Lower leg skin (tissue), 4 donors: ENCODE measurements at regions not wholly inside any gene's neighbourhood (a gene's known extent, or its start where the extent isn't known, plus 50 kb on each side); places are given as distances from the start of the nearest gene placed in this dataset.

Source experiments
- DNase-seq, 2 donors: peaks; one replicate each; pipeline ENCODE4 v3.0.0-alpha.2; 2019; ENCODE audit warnings: low spot score in 2 of 2
- H3K4me3 ChIP-seq: fragments of 200-600 bp; sonication (generic); 2 replicates; pipeline ENCODE4 v1.5.1; 2017; ENCODE audit warnings: mild to moderate bottlenecking, low read depth; ENCODE audit not compliant: poor library complexity, severe bottlenecking
- CTCF ChIP-seq, 3 donors: fragments of 450-650 bp; IDR thresholded peaks; one replicate each; pipeline ENCODE4 v1.5.1; 2016; ENCODE audit warnings: antibody characterized with exemption in 3 of 3, mild to moderate bottlenecking in 3 of 3, moderate library complexity in 2 of 3
- POLR2A ChIP-seq, 2 donors: fragments of 450-650 bp; IDR thresholded peaks; one replicate each; pipeline ENCODE4 v1.6.1; 2016 to 2017; ENCODE audit warnings: antibody characterized with exemption in 2 of 2, mild to moderate bottlenecking in 1 of 2, moderate library complexity in 1 of 2
- WGBS, 2 donors: methylation state at CpG; one replicate each; pipeline ENCODE4 v1.1.5; 2018; 5-methylcytosine and 5-hydroxymethylcytosine counted together
- intact Hi-C: fragments of 100-400 bp; cut with DNase I; formaldehyde crosslinking; loops from one replicate; pipeline ENCODE4 v1.15.0; 2023; ENCODE audit warnings: low total_unique reads

- no peak for DNase-seq
- TF ChIP-seq CTCF (IDR thresholded peaks at IDR 0.05) (no peak), POLR2A (IDR thresholded peaks at IDR 0.05) (no peak)
- intact Hi-C loops = no loop called here
- no peak overlapping the region for H3K4me3 ChIP-seq
- whole genome bisulfite sequencing, 2 donors = 83 to 86% methylated on average over 3 of the region's 3 CpGs
Observed at GRCh38 chr4:62410371-62411003, 1210.4 kb downstream of the ADGRL3 start.

- TF ChIP-seq POLR2A (IDR thresholded peaks at IDR 0.05) (no peak), CTCF (IDR thresholded peaks at IDR 0.05) (no peak)
- H3K4me3 ChIP-seq = no peak overlapping the region
- intact Hi-C loops = no loop called here
- DNase-seq = no peak
Observed at GRCh38 chr4:62408454-62408853, 1208.3 kb downstream of the ADGRL3 start.

- intact Hi-C loops = no loop called here
- WGBS, 2 donors = 82 to 97% methylated on average over 1 of the region's 1 CpG
- no peak overlapping the region for H3K4me3 ChIP-seq
- no peak for DNase-seq
- TF ChIP-seq CTCF (IDR thresholded peaks at IDR 0.05) (no peak), POLR2A (IDR thresholded peaks at IDR 0.05) (no peak)
Observed at GRCh38 chr4:62407534-62407933, 1207.4 kb downstream of the ADGRL3 start.

- no peak overlapping the region for H3K4me3 ChIP-seq
- TF ChIP-seq CTCF (IDR thresholded peaks at IDR 0.05) = no peak
- TF ChIP-seq POLR2A (IDR thresholded peaks at IDR 0.05) = no peak
- intact Hi-C loops = no loop called here
- no peak for DNase-seq
Observed at GRCh38 chr4:62402088-62402806, 1202.1 kb downstream of the ADGRL3 start.

DNA sequence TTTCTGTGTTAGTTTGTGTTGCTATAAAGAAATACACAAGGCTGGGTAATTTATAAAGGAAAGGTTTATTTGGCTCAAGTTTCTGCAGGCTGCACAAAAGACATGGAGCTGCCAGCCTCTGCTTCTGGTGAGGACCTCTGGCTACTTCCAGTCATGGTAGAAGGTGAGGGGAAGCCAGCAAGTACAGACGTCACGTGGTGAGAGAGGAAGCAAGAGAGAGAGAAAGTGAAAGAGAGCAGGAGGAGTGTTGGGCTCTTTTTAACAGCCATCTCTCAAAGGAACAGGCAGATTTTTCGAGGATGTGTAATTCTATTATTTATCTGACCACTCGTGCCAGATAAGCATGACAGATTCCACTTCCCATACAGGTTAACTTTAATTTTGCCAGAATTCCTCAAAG is 1199.1 kb downstream of the ADGRL3 start:
- 53 to 54% methylated on average over 4 of the region's 4 CpGs for WGBS, 2 donors

More for the DNA sequence above, 1199.1 kb downstream of the ADGRL3 start:
- intact Hi-C loops = no loop called here
- no peak for DNase-seq
- no peak for TF ChIP-seq CTCF (IDR thresholded peaks at IDR 0.05)
- TF ChIP-seq POLR2A (IDR thresholded peaks at IDR 0.05) = no peak
- no peak overlapping the region for H3K4me3 ChIP-seq
